Mesodermal cell (in vitro differentiated cells): ENCODE measurements at regions not wholly inside any gene's neighbourhood (a gene's known extent, or its start where the extent isn't known, plus 50 kb on each side); places are given as distances from the start of the nearest gene placed in this dataset.

Experiments used
- H3K27ac ChIP-seq: 2 replicates; pipeline ENCODE4 v1.7.0; 2013; ENCODE audit warnings: mild to moderate bottlenecking, low read depth, low read length, moderate library complexity; ENCODE audit not compliant: severe bottlenecking
- H3K36me3 ChIP-seq: 2 replicates; pipeline ENCODE4 v1.7.1; 2013; ENCODE audit warnings: mild to moderate bottlenecking, low read length, moderate library complexity; ENCODE audit not compliant: control insufficient read depth, insufficient read depth
- H3K4me1 ChIP-seq: one replicate; pipeline ENCODE4 v1.7.1; 2013; ENCODE audit warnings: mild to moderate bottlenecking, low read length; ENCODE audit not compliant: insufficient read depth, control insufficient read depth, poor library complexity, severe bottlenecking
- H3K4me3 ChIP-seq: 2 replicates; pipeline ENCODE4 v1.7.0; 2013; ENCODE audit warnings: low read length, control low read depth, mild to moderate bottlenecking; ENCODE audit not compliant: insufficient read depth, poor library complexity, severe bottlenecking; ENCODE audit errors: extremely low read depth
- H3K9me3 ChIP-seq: 2 replicates; pipeline ENCODE4 v1.7.1; 2013; ENCODE audit warnings: mild to moderate bottlenecking, low read length, moderate library complexity; ENCODE audit not compliant: control insufficient read depth
- WGBS, 2 experiments: methylation state at CpG; one replicate each; pipeline ENCODE4 v1.1.5; 2013; ENCODE audit warnings: missing lambda C conversion rate in 2 of 2; ENCODE audit not compliant: insufficient coverage in 2 of 2; 5-methylcytosine and 5-hydroxymethylcytosine counted together

- 28 to 45% methylated on average over 10 to 12 of the region's 12 CpGs for WGBS, 2 experiments
- H3K36me3 ChIP-seq, result no peaks in the 10 kb centered on the region
These were observed 75.2 kb downstream of the RHCG start for GRCh38 chr15:89421219-89421618.

GRCh38 chr15:89419370-89419984 is 76.9 kb downstream of the RHCG start:
- H3K9me3 ChIP-seq, result no peaks in the 10 kb centered on the region
- H3K4me1 ChIP-seq, result no peaks in the 10 kb centered on the region
- H3K27ac ChIP-seq, result no peak overlapping the region
- H3K4me3 ChIP-seq, result no peak overlapping the region
- no peaks in the 10 kb centered on the region for H3K36me3 ChIP-seq
- WGBS, 2 experiments, result 17 to 24% methylated on average over 14 to 15 of the region's 17 CpGs

More at GRCh38 chr15:89421219-89421618, 75.2 kb downstream of the RHCG start:
- Histone ChIP-seq H3K4me1 (no peaks in the 10 kb centered on the region), H3K27ac (no peak overlapping the region), H3K9me3 (no peaks in the 10 kb centered on the region), H3K4me3 (no peak overlapping the region)

- Histone ChIP-seq H3K27ac (no peak overlapping the region), H3K4me1 (no peaks in the 10 kb centered on the region), H3K36me3 (no peaks in the 10 kb centered on the region), H3K9me3 (no peaks in the 10 kb centered on the region), H3K4me3 (no peak overlapping the region)
- WGBS, 2 experiments, result 76 to 83% methylated on average over 17 of the region's 22 CpGs
These were observed 79.1 kb downstream of the RHCG start for GRCh38 chr15:89417206-89417725.

- no peak overlapping the region for H3K27ac ChIP-seq
- H3K36me3 ChIP-seq, result no peaks in the 10 kb centered on the region
- H3K4me1 ChIP-seq, result no peaks in the 10 kb centered on the region
- WGBS, 2 experiments, result 10 to 21% methylated on average over 27 to 43 of the region's 47 CpGs
- no peaks in the 10 kb centered on the region for H3K9me3 ChIP-seq
- H3K4me3 ChIP-seq, result no peak overlapping the region
These were observed 79.8 kb downstream of the RHCG start for GRCh38 chr15:89416339-89417183.

- H3K36me3 ChIP-seq, result no peaks in the 10 kb centered on the region
- H3K9me3 ChIP-seq, result no peaks in the 10 kb centered on the region
- no peak overlapping the region for H3K4me3 ChIP-seq
- peaks cover 1% of the 10 kb centered on the region for H3K4me1 ChIP-seq
- no peak overlapping the region for H3K27ac ChIP-seq
- WGBS, 2 experiments, result 75 to 100% methylated on average over 1 of the region's 3 CpGs
These were observed 79.9 kb upstream of the POLG start for GRCh38 chr15:89414571-89414970.

- Histone ChIP-seq H3K4me1 (peaks cover 4% of the 10 kb centered on the region), H3K36me3 (no peaks in the 10 kb centered on the region), H3K4me3 (no peak overlapping the region), H3K9me3 (no peaks in the 10 kb centered on the region), H3K27ac (no peak overlapping the region)
- 66 to 69% methylated on average over 2 of the region's 2 CpGs for WGBS, 2 experiments
These were observed 79.3 kb upstream of the POLG start for GRCh38 chr15:89413877-89414276.

GRCh38 chr15:89412905-89413411 is 78.3 kb upstream of the POLG start:
- Histone ChIP-seq H3K27ac (no peak overlapping the region), H3K4me3 (no peak overlapping the region), H3K4me1 (peaks cover 9% of the 10 kb centered on the region), H3K36me3 (no peaks in the 10 kb centered on the region), H3K9me3 (no peaks in the 10 kb centered on the region)
- WGBS, 2 experiments, result 0 to 8% methylated on average over 3 to 5 of the region's 11 CpGs

GRCh38 chr15:89410039-89410435 is 75.4 kb upstream of the POLG start:
- Histone ChIP-seq H3K4me3 (no peak overlapping the region), H3K36me3 (no peaks in the 10 kb centered on the region), H3K27ac (no peak overlapping the region), H3K9me3 (no peaks in the 10 kb centered on the region), H3K4me1 (peaks cover 14% of the 10 kb centered on the region)
- WGBS, 2 experiments, result 8 to 10% methylated on average over 10 to 19 of the region's 19 CpGs

GRCh38 chr15:89409184-89410038 is 74.8 kb upstream of the POLG start:
- H3K9me3 ChIP-seq, result no peaks in the 10 kb centered on the region
- H3K27ac ChIP-seq, result no peak overlapping the region
- H3K36me3 ChIP-seq, result no peaks in the 10 kb centered on the region
- 4 to 5% methylated on average over 40 to 50 of the region's 56 CpGs for WGBS, 2 experiments
- no peak overlapping the region for H3K4me3 ChIP-seq
- peaks cover 14% of the 10 kb centered on the region for H3K4me1 ChIP-seq
